Limb (tissue), 2 donors: ENCODE measurements at regions not wholly inside any gene's neighbourhood (a gene's known extent, or its start where the extent isn't known, plus 50 kb on each side); places are given as distances from the start of the nearest gene placed in this dataset.
"Not testable (repeated sequence)": the region's sequence is repeated elsewhere in the genome, so short reads cannot be mapped to it uniquely, and the experiment has no call there.

ENCODE experiments used
- DNase-seq, 2 donors: peaks; one replicate each; pipeline ENCODE4 v3.0.0-alpha.2; 2016; ENCODE audit errors: extremely low spot score in 2 of 2

DNA sequence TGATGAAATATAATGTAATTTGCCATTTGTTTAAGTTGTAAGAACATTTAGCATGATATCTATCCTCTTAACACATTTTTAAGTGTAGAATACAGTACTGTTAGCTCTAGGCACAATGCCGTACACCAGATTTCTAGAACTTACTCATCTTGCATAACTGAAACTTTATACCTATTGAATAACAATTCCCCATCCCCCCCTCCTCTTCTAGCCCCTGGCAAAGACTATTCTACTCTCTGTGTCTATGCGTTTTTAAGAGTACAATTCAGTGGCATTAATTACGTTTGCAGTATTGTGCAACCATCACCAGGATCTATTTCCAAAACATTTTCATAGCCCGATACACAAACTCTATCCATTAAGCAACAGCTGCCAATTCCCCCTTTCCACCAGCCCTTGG lies 261.7 kb downstream of the PLOD2 start:
- no peak for DNase-seq

DNA sequence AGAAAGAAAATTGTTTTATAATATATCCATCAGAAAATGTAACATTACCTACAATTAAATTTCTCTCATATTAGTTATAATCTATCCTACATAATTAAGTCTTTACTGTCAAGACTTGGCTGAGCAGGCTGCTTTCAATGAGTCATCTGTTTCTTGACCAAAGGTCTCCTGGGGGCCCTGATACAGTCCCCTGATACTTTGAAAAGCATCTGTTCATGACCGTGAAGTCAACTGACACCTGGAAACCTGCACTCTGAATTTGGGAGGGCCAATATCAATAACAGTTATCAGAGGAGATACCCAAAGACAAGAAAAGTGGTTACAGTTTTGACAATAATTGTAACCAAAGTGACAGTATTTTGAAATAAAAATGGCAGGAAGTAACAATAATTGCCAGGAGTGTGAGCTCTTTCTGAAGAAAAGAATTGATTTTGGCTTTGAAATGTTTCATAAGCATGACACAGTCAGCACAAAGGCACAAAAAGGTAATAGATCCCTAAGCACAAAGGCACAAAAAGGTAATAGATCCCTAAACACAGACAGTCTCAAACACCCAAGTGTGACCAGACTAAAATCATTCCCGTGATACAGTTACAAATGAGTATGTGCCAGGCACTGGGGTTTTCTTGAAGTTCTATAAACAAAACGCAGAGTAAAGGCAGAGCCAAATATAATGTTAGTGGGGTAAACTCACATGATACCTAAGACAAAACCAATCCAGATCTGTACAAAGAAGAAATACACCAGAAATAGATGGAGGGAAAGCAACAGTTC lies 260.7 kb downstream of the PLOD2 start:
- no peak for DNase-seq

DNA sequence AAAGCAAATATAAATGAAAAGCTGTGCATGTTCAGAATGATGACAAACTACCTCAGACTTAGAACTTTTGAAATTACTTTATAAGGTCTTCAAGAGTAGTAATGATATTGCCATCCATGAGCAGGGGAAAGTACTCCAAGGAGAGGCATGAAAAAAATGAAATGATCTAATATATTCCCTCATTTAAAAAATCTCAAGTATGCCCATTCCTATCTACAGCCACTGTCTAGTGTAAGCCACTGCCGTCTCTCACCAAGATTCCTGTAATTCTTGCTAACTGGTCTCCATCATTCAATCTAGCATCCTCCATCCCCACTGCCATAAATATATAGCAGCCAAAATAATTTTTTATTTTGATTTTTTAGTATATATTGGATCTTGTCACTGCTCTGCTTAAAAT lies 258.8 kb downstream of the PLOD2 start:
- DNase-seq = no peak

DNA sequence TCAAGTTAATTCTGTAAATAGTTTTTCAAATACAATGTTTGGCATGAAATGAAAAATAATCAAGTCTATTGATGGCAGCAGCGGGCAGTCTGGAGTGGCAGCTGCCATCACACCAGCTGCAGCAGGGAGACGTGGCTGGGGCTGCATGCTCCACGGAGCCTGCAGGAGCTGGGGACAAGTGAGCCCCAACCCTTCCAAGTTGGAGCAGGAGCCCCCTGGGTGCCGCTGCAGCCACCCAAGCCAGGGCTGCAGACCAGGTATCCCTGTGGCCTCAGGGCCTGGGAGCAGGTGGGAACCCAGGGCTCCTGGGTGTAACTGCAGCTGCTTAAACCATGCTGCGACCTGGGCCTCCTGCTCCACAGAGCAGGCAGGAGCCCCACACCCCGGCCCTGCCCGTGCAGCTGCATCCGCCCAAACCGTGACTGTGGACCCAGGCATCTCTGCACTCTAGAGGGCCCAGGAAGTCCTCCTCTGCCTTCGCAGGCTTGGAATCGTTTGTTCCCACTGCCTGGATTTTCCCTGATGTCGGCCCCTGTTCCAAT lies 257.4 kb downstream of the PLOD2 start:
- no peak for DNase-seq

DNA sequence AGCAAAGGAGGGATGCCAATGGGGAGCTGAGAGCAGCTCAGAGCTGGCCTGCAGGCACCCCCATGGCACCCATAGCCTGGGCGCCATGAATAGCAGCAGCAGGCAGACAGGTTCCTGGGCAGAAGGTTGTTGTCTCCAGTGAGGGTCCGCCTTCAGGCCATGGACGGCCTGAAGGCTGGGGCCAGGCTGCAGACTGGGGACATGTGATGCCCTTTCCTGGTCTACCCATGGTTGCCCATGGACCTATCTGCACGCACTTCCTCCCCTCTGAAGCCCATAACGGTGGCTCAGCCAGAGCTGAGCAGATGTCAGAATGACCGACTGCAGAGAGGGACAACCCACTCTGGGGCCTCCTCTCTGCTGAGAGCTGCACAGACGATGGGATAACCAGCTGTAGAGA lies 256.8 kb downstream of the PLOD2 start:
- DNase-seq = no peak

DNA sequence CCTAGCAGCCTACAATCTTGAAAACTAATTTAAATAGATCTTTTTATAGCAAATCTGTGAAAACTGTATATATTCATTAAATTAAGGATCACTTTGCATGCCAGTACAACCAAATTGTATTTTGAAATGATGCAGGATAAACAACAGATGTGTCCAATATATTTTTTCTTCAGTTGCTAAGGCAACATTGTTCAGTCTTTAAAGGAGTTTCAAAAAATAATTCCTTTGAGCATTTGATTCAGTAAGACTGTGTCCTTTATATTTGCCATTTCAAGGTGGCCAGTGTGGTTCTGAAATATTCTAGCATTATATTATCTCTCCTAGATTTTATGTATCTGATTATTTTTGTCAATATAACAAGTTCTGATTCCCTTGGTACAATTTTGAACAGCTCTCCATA lies 254.7 kb downstream of the PLOD2 start:
- DNase-seq = no peak

DNA sequence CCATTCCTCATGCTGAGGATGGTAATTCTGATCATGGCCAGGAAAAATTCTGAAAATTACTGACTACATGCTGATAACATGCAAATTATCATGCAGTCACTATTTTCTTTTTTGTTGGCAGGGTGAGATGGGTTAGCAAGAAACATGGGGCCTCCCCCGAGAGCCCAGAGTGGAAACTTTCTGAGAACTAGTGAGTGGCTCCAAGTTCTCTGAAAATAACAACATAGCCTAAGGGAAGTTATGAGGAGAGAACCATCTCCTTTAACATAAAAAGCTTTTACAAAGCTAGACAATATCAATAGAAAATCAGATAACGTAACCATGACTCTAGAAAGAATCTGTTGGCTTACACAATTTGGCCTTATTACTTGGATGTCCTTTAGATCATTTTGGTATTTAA lies 254.2 kb downstream of the PLOD2 start:
- no peak for DNase-seq

DNA sequence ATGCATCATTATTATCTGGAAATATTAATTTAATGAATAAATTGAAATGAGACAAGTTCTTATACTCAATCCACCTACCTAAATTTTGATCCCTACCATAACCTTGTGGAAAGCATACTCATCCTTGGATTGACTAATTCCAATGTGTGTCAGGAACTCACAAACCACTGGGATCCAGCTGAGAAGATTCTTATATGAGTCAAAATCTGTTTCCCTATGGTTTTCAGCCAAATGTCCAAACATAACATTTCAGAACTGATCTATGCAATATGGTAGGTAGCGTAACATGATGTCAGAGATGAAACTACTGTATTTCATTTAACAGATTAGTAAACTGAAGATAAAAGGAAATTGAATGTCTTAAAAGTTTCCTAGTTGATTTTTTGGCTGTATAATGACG lies 250.0 kb downstream of the PLOD2 start:
- DNase-seq = no peak

DNA sequence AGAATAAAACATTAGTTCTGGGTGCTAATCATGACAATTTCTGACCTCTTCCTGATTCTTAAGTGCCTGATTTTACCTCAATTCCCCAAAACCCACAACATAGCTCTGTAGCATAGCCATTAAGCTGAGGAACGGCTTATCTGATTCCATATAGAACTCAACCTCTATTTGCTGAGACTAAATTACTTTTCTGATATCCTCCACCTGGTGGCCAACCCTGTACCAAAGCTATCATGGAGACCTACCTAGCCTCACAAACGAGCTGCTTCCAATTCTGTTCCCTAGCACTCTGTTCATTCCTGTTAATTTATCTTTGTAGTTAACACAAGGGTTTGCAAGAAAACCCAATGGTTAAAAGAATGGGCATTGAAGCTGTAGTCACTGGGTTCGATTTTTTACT lies 245.2 kb downstream of the PLOD2 start:
- DNase-seq = no peak

DNA sequence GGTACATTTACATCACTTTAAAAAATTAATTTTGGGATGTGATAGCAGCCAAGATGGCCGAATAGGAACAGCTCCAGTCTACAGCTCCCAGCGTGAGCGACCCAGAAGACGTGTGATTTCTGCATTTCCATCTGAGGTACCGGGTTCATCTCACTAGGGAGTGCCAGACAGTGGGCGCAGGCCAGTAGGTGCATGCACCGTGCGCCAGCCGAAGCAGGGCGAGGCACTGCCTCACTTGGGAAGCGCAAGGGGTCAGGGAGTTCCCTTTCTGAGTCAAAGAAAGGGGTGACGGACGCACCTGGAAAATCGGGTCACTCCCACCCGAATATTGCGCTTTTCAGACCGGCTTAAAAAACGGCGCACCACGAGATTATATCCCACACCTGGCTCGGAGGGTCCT lies 233.2 kb downstream of the PLOD2 start:
- DNase-seq = not testable (repeated sequence)

DNA sequence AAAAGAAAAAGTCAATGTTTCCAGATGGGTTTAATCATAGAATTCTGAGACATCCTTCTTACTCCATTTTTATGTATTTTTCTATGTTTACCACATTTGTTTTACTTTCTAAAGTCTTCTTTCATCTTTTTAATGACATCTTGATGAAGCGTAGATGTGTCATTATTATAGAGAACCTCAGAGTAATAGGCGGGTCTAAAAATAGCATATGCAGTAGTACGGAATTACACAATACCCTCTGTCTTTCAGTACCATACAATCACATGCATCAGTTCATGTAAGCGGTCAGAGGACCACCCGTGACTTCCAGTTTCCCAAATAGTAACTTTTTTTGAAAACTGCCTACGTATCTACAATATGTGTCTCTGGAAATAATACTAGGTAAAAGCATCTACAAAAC lies 224.0 kb downstream of the PLOD2 start:
- DNase-seq = no peak

DNA sequence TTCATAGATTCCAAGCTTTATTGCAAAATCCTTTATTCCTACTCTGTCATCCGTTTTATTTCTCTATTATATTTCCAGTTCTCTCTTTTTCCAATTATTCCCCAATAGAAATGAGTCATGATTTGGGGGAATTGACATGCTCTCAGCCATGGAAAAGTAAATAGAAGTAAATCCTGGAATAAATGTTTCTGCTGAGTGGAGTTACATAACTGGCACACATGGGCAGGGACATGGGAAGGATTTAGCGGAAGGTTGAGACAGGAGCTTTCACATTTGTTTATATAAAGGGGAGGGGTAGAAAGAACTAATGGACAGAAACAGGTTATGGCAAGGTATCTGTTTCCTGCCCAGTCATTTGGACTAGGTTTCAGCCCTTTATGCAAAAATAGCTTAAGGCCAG lies 221.6 kb downstream of the PLOD2 start:
- no peak for DNase-seq

DNA sequence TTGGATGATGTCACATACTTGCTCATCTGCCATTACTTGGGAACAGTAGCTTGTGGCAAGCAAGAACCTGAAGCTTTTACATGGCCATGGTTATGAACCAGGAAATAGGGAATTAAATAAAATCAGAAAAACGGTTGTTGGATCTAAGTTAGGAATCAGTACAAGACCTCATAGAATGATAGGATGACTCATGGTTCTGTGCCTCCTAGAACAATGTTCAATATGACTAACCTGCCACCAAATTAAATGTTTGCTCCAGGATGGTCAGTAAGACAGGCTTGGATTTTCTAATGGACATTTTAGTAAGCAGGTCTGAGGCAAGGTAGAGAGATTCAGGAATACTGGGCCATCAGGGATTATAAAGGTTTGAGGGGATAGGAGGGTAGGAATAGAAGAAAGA lies 218.9 kb downstream of the PLOD2 start:
- no peak for DNase-seq

DNA sequence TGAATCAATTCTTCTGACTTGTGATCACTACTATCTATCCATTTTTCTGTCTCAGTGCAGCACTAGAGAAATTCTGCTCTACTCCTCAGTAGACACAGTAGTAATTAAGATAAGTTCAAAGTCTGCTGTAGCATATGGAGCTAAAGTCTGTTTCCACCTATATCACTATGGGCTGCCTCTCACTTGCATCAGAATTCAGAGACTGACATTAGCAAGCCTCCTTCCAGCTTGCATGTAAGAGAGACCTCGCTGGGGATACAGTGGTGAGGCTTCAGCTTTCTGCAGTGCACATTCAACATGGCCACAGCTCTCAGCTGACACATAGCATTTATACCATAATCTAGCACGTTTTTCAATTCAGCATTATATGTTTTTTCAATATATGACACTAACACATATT lies 217.0 kb downstream of the PLOD2 start:
- DNase-seq = no peak

DNA sequence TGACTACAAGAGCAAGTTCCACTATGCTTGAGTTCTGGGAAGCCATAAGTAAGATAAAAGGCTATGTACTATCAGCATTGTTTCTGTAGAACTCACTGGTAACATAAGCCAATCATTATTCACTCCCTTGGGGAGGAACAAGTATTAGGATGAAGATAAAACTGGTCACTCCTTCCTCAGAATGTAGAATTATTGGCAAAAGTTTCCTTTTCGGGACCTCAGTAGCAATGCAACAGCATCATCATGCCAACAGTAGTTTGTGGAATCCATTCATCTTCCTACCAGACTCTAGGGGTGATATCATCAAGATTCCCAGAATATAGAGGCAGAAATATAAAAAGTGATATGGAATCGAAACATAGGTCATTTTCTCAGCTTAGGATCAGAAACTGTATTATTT lies 209.5 kb downstream of the PLOD2 start:
- no peak for DNase-seq

DNA sequence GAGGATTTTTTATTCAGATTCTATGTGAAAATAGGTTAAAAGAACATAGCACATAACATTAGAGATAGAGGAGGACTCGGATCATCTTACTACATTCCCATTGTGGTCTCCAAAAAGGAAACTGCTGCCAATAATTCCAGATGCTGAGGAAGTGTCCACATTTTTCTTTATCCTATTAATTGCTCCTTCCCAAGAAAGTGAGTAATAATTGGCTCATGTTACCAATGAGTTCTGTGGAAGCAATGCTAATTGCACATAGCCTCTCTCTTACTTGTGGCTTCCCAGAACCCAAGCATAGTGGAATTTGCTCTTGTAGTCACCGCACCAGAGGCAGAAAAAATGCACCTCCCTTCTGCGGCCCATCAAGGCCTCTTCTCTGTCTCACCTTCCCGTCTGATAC lies 208.4 kb downstream of the PLOD2 start:
- DNase-seq = peak in 1 of 2 donors; percentile 28

DNA sequence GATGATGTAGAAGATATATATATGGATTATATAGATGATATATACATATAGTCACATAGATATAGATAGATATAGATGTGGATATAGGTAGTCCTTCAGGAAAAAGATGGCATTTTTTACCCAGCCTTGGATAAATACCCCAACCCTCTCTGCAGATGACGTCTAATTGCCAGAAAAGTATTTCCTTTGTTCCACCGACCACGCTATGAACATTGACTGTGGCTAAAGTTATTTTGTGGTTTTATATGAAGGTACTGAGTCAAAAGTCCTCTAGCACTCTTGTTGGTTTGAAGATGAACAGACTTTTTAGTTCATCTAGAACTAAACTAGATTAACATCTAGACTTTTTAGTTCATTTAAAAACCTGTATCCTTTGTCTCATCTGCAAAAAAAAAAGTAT lies 207.7 kb downstream of the PLOD2 start:
- DNase-seq = no peak

DNA sequence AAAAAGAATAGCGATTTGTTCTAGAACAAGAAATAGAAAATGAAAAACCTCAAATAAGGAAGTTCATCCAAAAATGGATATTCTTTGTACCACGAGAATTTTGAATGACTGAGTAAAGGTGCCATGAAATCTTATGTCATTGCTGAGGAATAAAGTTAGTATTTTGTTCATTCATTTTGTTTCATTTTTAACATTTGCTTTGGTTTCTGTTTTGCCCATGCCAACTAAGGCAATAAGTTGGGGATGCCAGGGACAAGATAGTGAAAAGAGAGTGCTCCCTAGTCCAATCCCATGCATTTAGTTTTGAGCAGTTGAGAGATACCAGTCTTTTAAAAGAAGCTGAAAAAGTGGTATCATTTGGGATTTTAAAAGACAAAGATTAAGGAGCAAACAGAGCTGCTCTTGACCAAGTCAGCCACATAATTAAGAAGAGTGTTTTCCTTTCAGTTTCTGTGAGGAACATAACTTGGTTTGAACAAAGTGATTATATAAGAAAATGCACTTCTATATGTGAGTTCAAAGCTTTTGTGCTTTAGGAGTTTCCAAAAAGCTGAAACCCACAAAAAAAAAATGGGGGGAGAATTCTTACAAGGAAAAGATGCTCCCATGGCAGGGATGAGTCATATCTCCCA lies 201.4 kb downstream of the PLOD2 start:
- DNase-seq = no peak

DNA sequence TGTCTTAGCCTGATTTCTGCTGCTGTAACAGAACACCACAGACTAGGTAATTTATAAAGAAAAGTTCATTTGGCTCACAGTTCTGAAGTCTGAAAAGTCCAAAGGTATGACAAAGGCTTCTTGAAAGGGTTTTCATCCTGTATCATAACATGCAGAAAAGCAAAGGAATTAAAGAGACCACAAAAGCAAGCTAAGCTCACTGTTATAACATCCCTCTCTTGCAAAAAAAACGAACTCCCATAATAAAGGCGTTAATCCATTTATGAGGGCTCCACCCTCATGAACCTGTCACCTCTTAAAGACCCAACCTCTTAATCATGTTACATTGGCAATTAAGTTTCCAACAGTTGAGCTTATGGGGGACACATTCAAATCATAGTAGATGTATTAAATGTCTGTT lies 197.9 kb downstream of the PLOD2 start:
- DNase-seq = no peak

DNA sequence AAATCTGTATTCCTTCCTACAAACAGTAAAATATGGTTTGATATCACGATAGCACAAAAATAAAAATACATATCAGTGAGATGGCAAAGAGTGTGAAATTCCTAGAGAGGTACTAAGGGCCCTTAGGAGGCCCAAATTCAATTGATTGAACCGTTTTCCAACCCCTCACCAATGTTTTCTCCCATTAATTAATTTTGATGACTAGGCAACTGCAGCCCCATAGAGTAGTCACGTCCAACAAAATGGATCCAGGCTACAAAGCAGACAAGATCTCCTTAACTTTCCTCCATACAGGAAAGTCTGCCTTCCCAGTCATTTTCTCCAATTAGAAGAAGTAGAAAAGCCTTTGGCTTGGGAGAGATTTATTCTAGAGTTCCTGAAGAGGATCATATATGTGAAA lies 193.9 kb downstream of the PLOD2 start:
- DNase-seq = no peak

DNA sequence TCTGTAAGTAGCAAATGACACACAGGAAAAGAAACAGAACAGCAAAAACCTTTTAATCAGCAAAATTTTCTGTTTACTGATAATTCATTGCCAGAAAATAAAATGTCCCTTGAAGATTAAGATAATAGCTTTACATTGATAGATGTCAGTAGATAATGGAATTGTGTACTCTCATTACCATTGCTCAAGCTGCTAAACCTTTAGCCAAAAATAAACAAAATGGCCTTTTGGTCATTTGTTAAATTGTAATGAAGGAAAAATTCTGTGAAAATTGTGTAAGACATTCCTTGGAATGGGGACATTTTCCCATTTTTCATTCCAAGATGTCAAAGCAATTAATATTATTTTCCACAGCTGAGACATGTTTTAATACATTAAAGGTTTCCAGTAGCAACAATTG lies 189.8 kb downstream of the PLOD2 start:
- no peak for DNase-seq

DNA sequence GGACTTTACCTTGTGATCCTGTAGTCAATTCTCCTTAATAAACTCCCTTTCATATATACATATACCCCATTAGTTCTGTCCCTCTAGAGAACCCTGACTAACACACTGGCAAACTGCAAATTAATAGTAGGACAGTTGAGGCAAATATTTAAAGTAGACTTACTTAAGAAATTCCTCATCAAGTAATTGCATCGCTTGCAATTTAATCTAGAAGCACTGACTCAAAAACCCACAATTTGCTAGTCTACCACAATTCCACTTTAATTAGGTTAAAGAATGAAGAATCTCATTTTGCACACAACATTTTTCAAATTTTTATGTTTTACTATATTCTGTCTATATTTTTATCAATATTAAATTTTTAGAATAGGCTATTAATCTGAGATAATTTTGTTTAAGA lies 188.1 kb downstream of the PLOD2 start:
- DNase-seq = no peak

DNA sequence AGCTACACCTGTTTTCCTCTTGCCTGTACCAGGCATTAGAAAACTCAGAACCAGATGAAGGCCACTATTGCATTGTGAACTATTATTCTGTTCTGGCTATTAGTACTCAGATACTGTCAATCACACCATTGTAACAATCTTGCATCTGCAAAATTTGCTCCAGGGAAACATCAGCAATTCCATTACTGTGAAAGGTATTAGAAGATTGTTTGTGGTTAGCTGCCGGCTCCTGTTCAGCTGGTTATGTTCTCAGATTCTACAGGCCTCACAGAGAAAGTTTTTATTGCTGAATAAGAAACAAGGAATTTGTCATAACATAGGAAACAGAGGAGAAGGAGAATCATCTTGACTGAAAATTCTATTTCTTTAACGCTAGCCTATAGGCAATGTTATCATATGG lies 179.9 kb downstream of the PLOD2 start:
- DNase-seq = no peak
